ENCODE measurements at regions not wholly inside any gene's neighbourhood (a gene's known extent, or its start where the extent isn't known, plus 50 kb on each side); places are given as distances from the start of the nearest gene placed in this dataset.

- TF ChIP-seq CTCF (IDR thresholded peaks at IDR 0.05; ENCODE audit: insufficient read depth, low read length) (no peak), POLR2AphosphoS5 (IDR thresholded peaks at IDR 0.05; ENCODE audit: low read depth) (no peak), REST (IDR thresholded peaks at IDR 0.05; ENCODE audit: insufficient replicate concordance, low read depth) (no peak), SPI1 (IDR thresholded peaks at IDR 0.05; ENCODE audit: borderline replicate concordance, low read depth) (no peak), GABPA (IDR thresholded peaks at IDR 0.05; ENCODE audit: low read depth) (no peak)
These were observed 55.3 kb upstream of the AK4 start for GRCh38 chr1:65092691-65093090.

Measured in HL-60 (cell line).